ENCODE measurements at regions not wholly inside any gene's neighbourhood (a gene's known extent, or its start where the extent isn't known, plus 50 kb on each side); places are given as distances from the start of the nearest gene placed in this dataset.

DNA sequence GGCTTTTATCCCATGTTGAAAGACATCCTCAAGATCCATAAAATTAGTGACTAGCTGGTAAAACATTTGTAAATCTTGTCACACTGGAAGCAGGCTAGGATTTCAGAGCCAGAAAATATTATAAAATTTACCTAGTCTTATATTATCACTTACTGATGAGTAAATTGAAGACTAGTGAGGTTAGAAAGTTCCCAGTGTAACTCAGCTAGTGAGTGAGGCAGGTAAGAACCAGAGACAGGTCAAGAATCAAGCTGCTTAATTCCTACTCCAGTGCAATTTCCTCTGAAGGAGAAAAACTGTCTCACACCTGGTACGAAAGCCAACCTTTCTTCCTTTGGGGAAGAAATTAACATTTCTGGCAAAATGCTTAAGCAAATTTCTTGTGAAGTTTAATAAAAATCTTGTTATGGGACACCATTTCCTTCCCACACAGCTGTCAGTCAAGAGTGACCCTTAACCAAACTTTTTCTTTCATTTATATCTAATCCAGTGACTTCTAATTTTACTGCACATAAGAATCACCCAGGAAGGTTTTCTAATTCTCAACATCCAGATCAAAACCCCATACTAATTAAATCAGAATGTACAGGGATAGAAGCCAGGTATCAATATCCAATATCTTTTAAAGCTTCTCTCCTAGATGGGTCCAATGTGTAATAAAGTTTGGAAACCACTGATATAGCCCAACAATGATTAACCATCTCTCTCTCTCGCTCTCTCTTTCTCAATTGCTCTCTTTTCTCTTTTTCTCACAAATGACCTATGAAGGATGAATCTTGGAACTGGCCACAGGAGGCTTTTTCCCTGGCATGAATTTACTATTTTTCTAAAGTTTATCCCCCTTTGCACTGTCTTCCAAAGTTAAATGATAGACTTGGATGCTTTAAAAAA lies 264.3 kb upstream of the SLC39A10 start:
- H3K9ac ChIP-seq (ENCODE audit: insufficient read depth, low read depth, low read length), result no peak overlapping the region
- BruUV-seq (replicated peaks), result no TSS peak
- POLR2A ChIA-PET, result no interaction called here
- TF ChIP-seq ARHGAP35 (CRISPR knock-in tag; IDR thresholded peaks at IDR 0.05; ENCODE audit: borderline replicate concordance), result no peak
- TF ChIP-seq ZSCAN31 (CRISPR knock-in tag; IDR thresholded peaks at IDR 0.05; ENCODE audit: low read depth), result no peak
- TF ChIP-seq NFATC3 (CRISPR knock-in tag; IDR thresholded peaks at IDR 0.05), result no peak
- TF ChIP-seq, protein P1, sequence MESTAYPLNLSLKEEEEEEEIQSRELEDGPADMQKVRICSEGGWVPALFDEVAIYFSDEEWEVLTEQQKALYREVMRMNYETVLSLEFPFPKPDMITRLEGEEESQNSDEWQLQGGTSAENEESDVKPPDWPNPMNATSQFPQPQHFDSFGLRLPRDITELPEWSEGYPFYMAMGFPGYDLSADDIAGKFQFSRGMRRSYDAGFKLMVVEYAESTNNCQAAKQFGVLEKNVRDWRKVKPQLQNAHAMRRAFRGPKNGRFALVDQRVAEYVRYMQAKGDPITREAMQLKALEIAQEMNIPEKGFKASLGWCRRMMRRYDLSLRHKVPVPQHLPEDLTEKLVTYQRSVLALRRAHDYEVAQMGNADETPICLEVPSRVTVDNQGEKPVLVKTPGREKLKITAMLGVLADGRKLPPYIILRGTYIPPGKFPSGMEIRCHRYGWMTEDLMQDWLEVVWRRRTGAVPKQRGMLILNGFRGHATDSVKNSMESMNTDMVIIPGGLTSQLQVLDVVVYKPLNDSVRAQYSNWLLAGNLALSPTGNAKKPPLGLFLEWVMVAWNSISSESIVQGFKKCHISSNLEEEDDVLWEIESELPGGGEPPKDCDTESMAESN (CRISPR knock-in tag; conservative IDR thresholded peaks at IDR 0.05), result no peak
- TF ChIP-seq, protein P2, sequence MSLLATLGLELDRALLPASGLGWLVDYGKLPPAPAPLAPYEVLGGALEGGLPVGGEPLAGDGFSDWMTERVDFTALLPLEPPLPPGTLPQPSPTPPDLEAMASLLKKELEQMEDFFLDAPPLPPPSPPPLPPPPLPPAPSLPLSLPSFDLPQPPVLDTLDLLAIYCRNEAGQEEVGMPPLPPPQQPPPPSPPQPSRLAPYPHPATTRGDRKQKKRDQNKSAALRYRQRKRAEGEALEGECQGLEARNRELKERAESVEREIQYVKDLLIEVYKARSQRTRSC (CRISPR knock-in tag; IDR thresholded peaks at IDR 0.05; ENCODE audit: low read depth), result no peak
- TF ChIP-seq PCBP1 (IDR thresholded peaks at IDR 0.05; ENCODE audit: borderline replicate concordance, low read depth, low read length), result no peak
- no peak for TF ChIP-seq KLF6 (CRISPR knock-in tag; IDR thresholded peaks at IDR 0.05)
- TF ChIP-seq ZNF260 (CRISPR knock-in tag; IDR thresholded peaks at IDR 0.05; ENCODE audit: borderline replicate concordance, low read depth), result no peak
- no peak for TF ChIP-seq ZNF510 (CRISPR knock-in tag; IDR thresholded peaks at IDR 0.05; ENCODE audit: low read depth)
- no peak for TF ChIP-seq KLF13 (CRISPR knock-in tag; IDR thresholded peaks at IDR 0.05)
- TF ChIP-seq KDM5A (IDR thresholded peaks at IDR 0.05; ENCODE audit: borderline replicate concordance, low read length), result no peak
- TF ChIP-seq ZNF335 (CRISPR knock-in tag; IDR thresholded peaks at IDR 0.05), result no peak
- no peak for TF ChIP-seq MIER2 (CRISPR knock-in tag; IDR thresholded peaks at IDR 0.05)
- no peak for TF ChIP-seq MED8 (CRISPR knock-in tag; IDR thresholded peaks at IDR 0.05; ENCODE audit: insufficient replicate concordance)
- TF ChIP-seq ZNF17 (CRISPR knock-in tag; IDR thresholded peaks at IDR 0.05), result no peak
- no peaks in the 10 kb centered on the region for H3K79me2 ChIP-seq (ENCODE audit: insufficient read depth, low read length)
- no peaks in the 10 kb centered on the region for H4K20me1 ChIP-seq (ENCODE audit: insufficient read depth, low read length)
- no peaks in the 10 kb centered on the region for H3K4me1 ChIP-seq (ENCODE audit: insufficient read depth, low read length)
- no peak overlapping the region for H3K4me3 ChIP-seq (replicated peaks in 1 of 3; ENCODE audit: insufficient read depth in 1 of 3, low read depth in 2 of 3, low read length in 3 of 3)
- H3K27ac ChIP-seq (ENCODE audit: extremely low read length, insufficient read depth, low read length), result no peak overlapping the region
- CTCF ChIA-PET (ENCODE audit: low intra/inter-chr PET ratio, low total read pairs), result no interaction called here
- H3K4me2 ChIP-seq (ENCODE audit: low read depth, low read length), result no peak overlapping the region
- no peak for ATAC-seq
- H2AFZ ChIP-seq (ENCODE audit: low read length), result no peak overlapping the region
- no peak for DNase-seq (ENCODE audit: low spot score)
- no peak for FAIRE-seq
- in situ Hi-C loops (cut with HindIII; ENCODE audit: extremely low pct_ligation_motif_present, low pct_unique_long_range_greater_than_20kb), result no loop called here
- no peaks in the 10 kb centered on the region for H3K27me3 ChIP-seq (ENCODE audit: control insufficient read depth in 1 of 2, insufficient read depth in 2 of 2, low read length in 2 of 2)
- no peaks in the 10 kb centered on the region for H3K9me3 ChIP-seq (ENCODE audit: low read length)
- intact Hi-C loops (cut with micrococcal nuclease; ENCODE audit: unreplicated experiment), result no loop called here
- no peaks in the 10 kb centered on the region for H3K36me3 ChIP-seq (replicated peaks in 1 of 2; ENCODE audit: control insufficient read depth in 1 of 2, insufficient read depth in 2 of 2, low read length in 2 of 2)
- WGBS (ENCODE audit: low lambda C conversion rate), result under 1% methylated on average over 2 of the region's 2 CpGs
